NT2/D1 (cell line): ENCODE measurements at regions not wholly inside any gene's neighbourhood (a gene's known extent, or its start where the extent isn't known, plus 50 kb on each side); places are given as distances from the start of the nearest gene placed in this dataset.

ENCODE experiments used
- SUZ12 ChIP-seq: IDR thresholded peaks from 2 replicates; pipeline ENCODE4 v1.6.1; 2011; ENCODE audit not compliant: insufficient read length, insufficient read depth; ENCODE audit errors: extremely low read depth
- ZNF274 ChIP-seq: IDR thresholded peaks from 2 replicates; pipeline ENCODE4 v1.6.1; 2011; ENCODE audit warnings: mild to moderate bottlenecking, low read depth, low read length

- TF ChIP-seq SUZ12, result no peak
- no peak for TF ChIP-seq ZNF274
Measured at GRCh38 chr16:51747329-51747728, 596.3 kb upstream of the SALL1 start.
